Fibroblast of lung (primary cell): ENCODE measurements at regions not wholly inside any gene's neighbourhood (a gene's known extent, or its start where the extent isn't known, plus 50 kb on each side); places are given as distances from the start of the nearest gene placed in this dataset.

Experiments
- DNase-seq, 2 donors: peaks; one replicate each; pipeline versions ENCODE4 v3.0.0 to v3.0.0-alpha.2; 2010; ENCODE audit warnings: low read depth in 2 of 2
- H2AFZ ChIP-seq: 2 replicates; pipeline ENCODE4 v1.5.1; 2012; ENCODE audit warnings: low read length, control low read depth, inconsistent platforms
- H3K27ac ChIP-seq: 2 replicates; pipeline ENCODE4 v1.5.1; 2011; ENCODE audit warnings: low read length, control low read depth; ENCODE audit not compliant: insufficient read depth
- H3K27me3 ChIP-seq: 2 replicates; pipeline ENCODE4 v1.5.1; 2011; ENCODE audit warnings: mild to moderate bottlenecking, low read length; ENCODE audit not compliant: control insufficient read depth, insufficient read depth
- H3K36me3 ChIP-seq: 2 replicates; pipeline ENCODE4 v1.5.1; 2011; ENCODE audit warnings: low read length; ENCODE audit not compliant: control insufficient read depth, insufficient read depth
- H3K4me1 ChIP-seq: 2 replicates; pipeline ENCODE4 v1.5.1; 2011; ENCODE audit warnings: low read length; ENCODE audit not compliant: control insufficient read depth, insufficient read depth; ENCODE audit errors: extremely low read depth
- H3K4me2 ChIP-seq: 2 replicates; pipeline ENCODE4 v1.5.1; 2011; ENCODE audit warnings: low read length, control low read depth; ENCODE audit not compliant: insufficient read depth; ENCODE audit errors: extremely low read depth
- H3K4me3 ChIP-seq, 4 experiments: fragments of 200-600 bp in 1 of 4; sonication (generic) in 1 of 4; replicated peaks in 1 of 4; 2 replicates each; pipeline ENCODE4 v1.5.1; 2011 to 2016; ENCODE audit warnings: low read length in 4 of 4, low read depth in 3 of 4, mild to moderate bottlenecking in 3 of 4, control low read depth in 2 of 4, inconsistent platforms in 1 of 4, mixed read lengths in 1 of 4; ENCODE audit not compliant: insufficient read depth in 1 of 4; ENCODE audit errors: control extremely low read depth in 1 of 4
- H3K79me2 ChIP-seq: 2 replicates; pipeline ENCODE4 v1.5.1; 2012; ENCODE audit warnings: mild to moderate bottlenecking, low read length, inconsistent platforms; ENCODE audit not compliant: control insufficient read depth, insufficient read depth
- H3K9ac ChIP-seq: 2 replicates; pipeline ENCODE4 v1.5.1; 2011; ENCODE audit warnings: mild to moderate bottlenecking, low read length, control low read depth; ENCODE audit not compliant: insufficient read depth
- H3K9me3 ChIP-seq: 2 replicates; pipeline ENCODE4 v1.5.1; 2012; ENCODE audit warnings: low read depth, low read length; ENCODE audit not compliant: control insufficient read depth, insufficient read depth
- H4K20me1 ChIP-seq: 2 replicates; pipeline ENCODE4 v1.5.1; 2011; ENCODE audit warnings: low read length; ENCODE audit not compliant: control insufficient read depth, insufficient read depth; ENCODE audit errors: extremely low read depth
- CTCF ChIP-seq, 2 donors: IDR thresholded peaks in 1 of 2; conservative IDR thresholded peaks in 1 of 2; 1 replicate in 1 of 2; 2 replicates in 1 of 2; pipeline ENCODE4 v1.5.1; 2011 to 2012; ENCODE audit warnings: low read length in 2 of 2, control low read depth in 1 of 2, inconsistent platforms in 1 of 2, low read depth in 1 of 2, mild to moderate bottlenecking in 1 of 2
- EZH2 ChIP-seq: IDR thresholded peaks from 2 replicates; pipeline ENCODE4 v1.5.1; 2012; ENCODE audit warnings: low read length, control low read depth, mild to moderate bottlenecking; ENCODE audit errors: missing control alignments

DNA sequence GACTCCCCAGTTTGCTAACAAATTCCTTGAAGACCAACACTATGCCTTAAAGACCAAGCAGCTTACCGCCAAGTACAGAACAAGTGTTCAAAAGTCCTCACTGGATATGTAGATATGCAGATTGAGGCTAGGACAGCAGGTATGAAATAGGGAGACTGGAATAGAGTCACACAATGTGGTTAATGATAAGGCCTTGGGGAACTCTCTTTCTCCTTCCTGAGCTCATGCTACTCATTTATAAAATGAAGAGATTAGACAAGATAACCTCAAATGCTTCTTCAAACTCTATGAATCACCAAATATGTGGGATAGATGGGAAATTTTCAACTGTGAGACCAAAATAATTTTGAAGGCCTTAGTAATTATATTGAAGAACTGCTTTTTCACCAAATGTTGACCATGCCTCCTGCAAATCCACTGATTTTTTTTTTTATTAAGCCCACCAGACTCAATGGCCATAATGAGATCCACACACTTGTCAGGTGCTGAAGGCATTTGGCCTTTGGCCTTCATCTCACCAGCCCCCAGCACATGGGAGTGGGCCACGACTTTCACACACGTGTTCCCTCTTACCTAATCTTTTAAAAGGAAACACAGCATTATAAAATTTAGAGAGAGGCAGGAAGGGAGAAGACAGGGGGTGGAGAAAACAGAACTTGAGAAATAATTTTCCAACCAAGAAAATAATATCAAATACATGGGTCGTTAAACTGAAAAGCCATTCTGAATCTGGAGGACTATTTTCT is 181.5 kb downstream of the EN1 start:
- H3K4me1 ChIP-seq, result peaks cover 19% of the 10 kb centered on the region
- H3K9me3 ChIP-seq, result no peaks in the 10 kb centered on the region
- no peak overlapping the region for H3K4me3 ChIP-seq
- no peaks in the 10 kb centered on the region for H3K79me2 ChIP-seq
- TF ChIP-seq EZH2 (no peak), CTCF (conservative IDR thresholded peaks at IDR 0.05 in 1 of 2, IDR thresholded peaks at IDR 0.05 in 1 of 2; ENCODE audit: low read depth in 1 of 2, low read length in 2 of 2) (no peak)
- no peaks in the 10 kb centered on the region for H3K36me3 ChIP-seq
- no peak overlapping the region for H2AFZ ChIP-seq
- H3K27me3 ChIP-seq, result no peaks in the 10 kb centered on the region
- H3K4me2 ChIP-seq, result no peak overlapping the region
- no peak overlapping the region for H3K9ac ChIP-seq
- H3K27ac ChIP-seq, result no peak overlapping the region
- H4K20me1 ChIP-seq, result no peaks in the 10 kb centered on the region
- DNase-seq, result peak in 1 of 2 donors; percentile 72

GRCh38 chr2:118661179-118661578 is 186.3 kb downstream of the EN1 start:
- H3K4me2 ChIP-seq, result no peak overlapping the region
- no peak for DNase-seq
- H3K4me1 ChIP-seq, result no peaks in the 10 kb centered on the region
- H4K20me1 ChIP-seq, result no peaks in the 10 kb centered on the region
- no peaks in the 10 kb centered on the region for H3K27me3 ChIP-seq
- H3K9me3 ChIP-seq, result no peaks in the 10 kb centered on the region
- H2AFZ ChIP-seq, result no peak overlapping the region
- H3K4me3 ChIP-seq, result no peak overlapping the region
- H3K36me3 ChIP-seq, result no peaks in the 10 kb centered on the region
- no peak overlapping the region for H3K27ac ChIP-seq
- no peak overlapping the region for H3K9ac ChIP-seq
- TF ChIP-seq EZH2 (no peak), CTCF (conservative IDR thresholded peaks at IDR 0.05 in 1 of 2, IDR thresholded peaks at IDR 0.05 in 1 of 2; ENCODE audit: low read depth in 1 of 2, low read length in 2 of 2) (no peak)
- no peaks in the 10 kb centered on the region for H3K79me2 ChIP-seq

GRCh38 chr2:118658596-118659198 is 188.8 kb downstream of the EN1 start:
- Histone ChIP-seq H3K27me3 (no peaks in the 10 kb centered on the region), H3K4me3 (no peak overlapping the region), H3K27ac (no peak overlapping the region), H3K4me2 (no peak overlapping the region), H3K79me2 (no peaks in the 10 kb centered on the region), H3K9me3 (no peaks in the 10 kb centered on the region), H2AFZ (no peak overlapping the region), H3K36me3 (no peaks in the 10 kb centered on the region), H3K4me1 (no peaks in the 10 kb centered on the region), H3K9ac (no peak overlapping the region), H4K20me1 (no peaks in the 10 kb centered on the region)
- no peak for DNase-seq
- TF ChIP-seq CTCF (conservative IDR thresholded peaks at IDR 0.05 in 1 of 2, IDR thresholded peaks at IDR 0.05 in 1 of 2; ENCODE audit: low read depth in 1 of 2, low read length in 2 of 2), result no peak
- TF ChIP-seq EZH2, result no peak
